Coronary artery (tissue), 2 donors: ENCODE measurements at regions not wholly inside any gene's neighbourhood (a gene's known extent, or its start where the extent isn't known, plus 50 kb on each side); places are given as distances from the start of the nearest gene placed in this dataset.

Experiments used
- DNase-seq: peaks from one replicate; pipeline ENCODE4 v3.0.0-alpha.2; 2017; ENCODE audit warnings: low spot score
- H3K27ac ChIP-seq, 2 donors: fragments of 200-600 bp; sonication (generic); one replicate each; pipeline ENCODE4 v1.5.1; 2016 to 2019
- H3K4me3 ChIP-seq: fragments of 200-600 bp; sonication (generic); 2 replicates; pipeline ENCODE4 v1.5.1; 2016; ENCODE audit warnings: mild to moderate bottlenecking, moderate library complexity
- CTCF ChIP-seq: fragments of 200-600 bp; sonication (generic); IDR thresholded peaks from one replicate; pipeline ENCODE4 v1.5.1; 2019; ENCODE audit warnings: antibody characterized with exemption

GRCh38 chr3:178369811-178370210 is 166.4 kb upstream of the KCNMB2 start:
- DNase-seq: no peak
- TF ChIP-seq CTCF: no peak
- Histone ChIP-seq H3K4me3 (no peak overlapping the region), H3K27ac (no peak overlapping the region)

- Histone ChIP-seq H3K27ac (no peak overlapping the region), H3K4me3 (no peak overlapping the region)
- no peak for DNase-seq
- TF ChIP-seq CTCF: no peak
These were observed 165.8 kb upstream of the KCNMB2 start for GRCh38 chr3:178370387-178370786.

- Histone ChIP-seq H3K27ac (no peak overlapping the region), H3K4me3 (no peak overlapping the region)
- DNase-seq: no peak
- no peak for TF ChIP-seq CTCF
These were observed 154.7 kb upstream of the KCNMB2 start for GRCh38 chr3:178381555-178381954.

GRCh38 chr3:178381971-178382448 is 154.2 kb upstream of the KCNMB2 start:
- no peak for DNase-seq
- Histone ChIP-seq H3K4me3 (no peak overlapping the region), H3K27ac (no peak overlapping the region)
- no peak for TF ChIP-seq CTCF

- H3K27ac ChIP-seq: no peak overlapping the region
- H3K4me3 ChIP-seq: no peak overlapping the region
- TF ChIP-seq CTCF: no peak
- no peak for DNase-seq
These were observed 153.7 kb upstream of the KCNMB2 start for GRCh38 chr3:178382449-178383061.

GRCh38 chr3:178384321-178385230 is 151.7 kb upstream of the KCNMB2 start:
- Histone ChIP-seq H3K27ac (peak overlapping the region; percentile 11 to 61), H3K4me3 (no peak overlapping the region)
- TF ChIP-seq CTCF: no peak
- no peak for DNase-seq
